ENCODE measurements at regions not wholly inside any gene's neighbourhood (a gene's known extent, or its start where the extent isn't known, plus 50 kb on each side); places are given as distances from the start of the nearest gene placed in this dataset.
"Not testable (repeated sequence)": the region's sequence is repeated elsewhere in the genome, so short reads cannot be mapped to it uniquely, and the experiment has no call there.

DNA sequence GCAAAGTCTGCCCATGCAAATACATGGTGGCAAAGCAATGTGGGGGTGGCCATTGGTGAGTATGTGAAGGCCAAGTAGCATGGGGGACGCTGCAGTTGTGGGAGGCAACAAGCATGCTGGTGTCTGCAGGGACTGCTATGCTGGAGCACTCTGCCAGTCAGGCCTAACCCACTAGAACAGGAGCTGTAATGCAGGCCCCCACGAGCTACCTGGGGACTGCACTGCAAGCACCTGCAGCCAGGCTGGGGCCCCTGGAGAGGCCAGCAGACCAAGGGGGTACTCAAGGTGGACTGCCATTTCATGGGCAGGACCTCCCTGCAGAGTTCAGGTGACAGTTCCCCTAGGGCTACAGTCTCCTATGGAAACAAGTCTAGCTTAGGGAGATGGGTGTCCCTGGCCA is 183.8 kb upstream of the PDE4D start:
- no peak for DNase-seq

DNA sequence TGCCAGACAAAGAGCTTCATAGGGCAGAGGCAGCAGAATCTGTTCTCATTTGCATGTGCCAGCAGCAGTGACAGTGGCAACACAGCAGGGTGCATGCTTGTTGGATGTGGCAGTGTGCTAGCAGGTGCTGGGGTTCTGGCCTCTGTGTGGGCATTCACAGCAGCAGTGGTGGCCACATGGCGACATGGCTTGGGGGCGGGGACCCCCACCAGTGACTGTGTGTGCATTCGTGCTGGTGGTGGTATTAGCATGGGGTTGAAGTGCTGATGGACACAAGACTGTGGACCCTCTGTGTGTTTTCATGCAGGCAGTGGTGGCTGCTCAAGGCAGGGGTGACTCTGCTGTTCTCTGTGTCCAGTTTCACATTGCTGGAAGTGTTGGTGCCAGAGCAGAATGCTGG is 183.2 kb upstream of the PDE4D start:
- no peak for DNase-seq

GRCh38 chr5:60066502-60066901 is 173.0 kb upstream of the PDE4D start:
- DNase-seq, result no peak

- DNase-seq, result no peak
Measured at GRCh38 chr5:60060389-60060788, 166.9 kb upstream of the PDE4D start.

DNA sequence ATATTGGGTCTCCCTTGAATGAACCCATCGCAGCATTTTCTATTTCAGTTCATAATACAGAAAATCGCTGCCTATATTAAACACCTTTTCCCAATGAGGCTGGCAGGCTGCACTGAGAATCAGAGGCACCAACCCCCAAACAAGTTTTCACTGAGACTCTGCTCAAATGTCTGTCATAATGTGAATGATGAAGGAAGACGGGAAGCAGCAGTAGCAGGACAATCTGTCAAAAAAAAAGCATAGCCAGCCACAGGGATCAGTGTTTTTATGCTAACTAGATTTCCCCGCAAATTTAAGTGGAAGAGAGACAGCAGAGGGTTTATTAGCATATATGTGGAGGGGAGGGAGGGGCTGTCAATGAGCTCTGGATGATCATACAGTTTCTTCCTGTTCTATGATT is 162.7 kb upstream of the PDE4D start:
- DNase-seq, result no peak

- no peak for DNase-seq
Measured at GRCh38 chr5:60055168-60055567, 161.6 kb upstream of the PDE4D start.

- not testable (repeated sequence) for DNase-seq
Measured at GRCh38 chr5:60041996-60042664, 148.6 kb upstream of the PDE4D start.

DNA sequence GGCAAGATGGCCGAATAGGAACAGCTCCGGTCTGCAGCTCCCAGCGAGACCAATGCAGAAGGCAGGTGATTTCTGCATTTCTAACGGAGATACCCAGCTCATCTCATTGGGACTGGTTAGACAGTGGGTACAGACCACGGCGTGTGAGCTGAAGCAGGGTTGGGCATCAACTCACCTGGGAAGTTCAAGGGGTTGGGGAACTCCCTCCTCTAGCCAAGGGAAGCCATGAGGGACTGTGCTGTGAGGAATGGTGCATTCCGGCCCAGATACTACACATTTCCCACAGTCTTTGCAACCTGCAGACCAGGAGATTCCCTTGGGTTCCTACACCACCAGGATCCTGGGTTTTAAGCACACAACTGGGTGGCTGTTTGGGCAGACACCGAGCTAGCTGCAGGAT is 148.0 kb upstream of the PDE4D start:
- not testable (repeated sequence) for DNase-seq

DNA sequence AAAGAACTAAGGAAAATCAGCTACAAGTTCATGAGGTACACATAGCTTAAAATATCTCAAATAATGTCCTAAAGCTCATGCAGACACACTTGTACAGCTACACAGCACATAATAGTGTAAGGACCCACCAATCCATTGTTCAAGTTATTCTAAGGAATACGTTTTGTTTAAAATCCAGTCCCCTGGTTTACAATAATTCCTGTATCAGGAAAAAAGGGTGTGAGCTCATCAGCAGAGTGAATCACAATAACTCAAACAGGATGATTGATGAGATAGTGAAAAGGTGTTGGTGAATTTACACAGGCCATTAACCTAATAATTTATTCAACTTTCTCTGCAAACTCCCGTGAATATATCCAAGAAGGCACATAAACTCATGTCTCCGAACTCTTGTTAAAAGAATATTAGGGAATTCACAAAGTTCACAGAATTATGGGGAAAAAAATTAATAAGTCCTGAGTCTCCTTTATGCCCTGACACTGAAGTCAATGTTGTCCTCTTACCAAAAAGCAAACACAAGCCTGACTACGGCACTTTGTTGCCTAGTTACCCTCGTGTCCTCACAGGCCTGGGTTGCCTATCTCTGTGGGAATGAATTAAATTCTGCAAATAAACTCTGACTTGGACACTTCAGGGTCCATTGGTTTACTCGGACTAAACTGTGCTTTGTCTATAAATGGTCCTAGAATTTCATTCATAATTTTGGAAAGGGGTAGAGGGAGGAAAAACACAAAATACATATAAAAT is 142.8 kb upstream of the PDE4D start:
- no peak for DNase-seq

DNA sequence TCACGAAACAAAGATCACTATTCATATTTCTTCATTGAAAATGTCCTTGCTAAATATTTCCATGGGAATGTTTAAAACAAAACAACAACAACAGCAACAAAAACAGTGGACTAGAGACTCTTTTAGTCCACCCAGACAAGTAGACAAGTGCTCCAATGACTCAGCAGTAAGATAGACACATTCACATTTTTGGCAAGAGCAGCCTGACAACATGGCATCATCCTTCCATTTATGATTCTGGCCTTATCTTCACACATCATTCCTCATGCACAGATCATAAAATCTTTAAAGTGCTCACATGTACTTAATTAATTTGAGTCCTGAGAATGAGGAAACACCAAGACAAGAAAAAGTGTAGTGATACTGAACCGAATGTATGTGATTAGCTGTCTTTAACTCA is 132.6 kb upstream of the PDE4D start:
- DNase-seq, result no peak

- DNase-seq, result no peak
Measured at GRCh38 chr5:60024104-60024503, 130.6 kb upstream of the PDE4D start.

- DNase-seq, result no peak
Measured at GRCh38 chr5:60023255-60023654, 129.7 kb upstream of the PDE4D start.

DNA sequence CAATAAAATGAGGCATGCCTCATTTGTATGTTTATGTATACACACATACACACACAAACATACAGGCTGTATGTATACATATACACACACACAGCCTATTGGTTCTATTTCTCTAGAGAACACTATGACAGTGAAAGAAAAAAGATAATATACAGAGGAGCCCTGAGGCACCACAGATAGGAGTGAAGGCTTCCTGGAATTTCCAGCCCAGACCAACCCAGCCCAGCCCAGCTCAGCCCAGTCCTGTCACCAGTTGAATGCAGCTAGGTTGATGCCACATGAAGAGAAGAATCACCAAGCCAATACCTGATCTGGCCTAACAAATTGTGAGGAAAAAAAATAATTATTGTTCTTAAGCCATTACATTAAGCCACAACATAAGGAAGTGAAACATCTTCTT is 126.9 kb upstream of the PDE4D start:
- DNase-seq, result no peak

DNA sequence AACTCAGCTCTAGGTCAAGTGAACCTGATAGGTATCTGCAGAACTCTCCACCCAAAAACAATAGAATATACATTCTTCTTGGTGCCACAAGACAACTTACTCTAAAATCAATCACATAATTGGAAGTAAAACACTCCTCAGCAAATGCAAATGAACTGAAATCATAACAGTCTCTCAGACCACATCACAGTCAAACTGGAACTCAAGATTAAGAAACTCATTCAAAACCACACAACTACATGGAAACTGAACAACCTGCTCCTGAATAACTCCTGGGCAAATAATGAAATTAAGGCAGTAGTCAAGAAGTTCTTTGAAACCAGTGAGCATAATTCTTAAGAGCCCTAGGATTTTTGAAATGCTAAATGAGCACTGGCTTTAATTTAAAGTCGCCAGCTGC is 125.4 kb upstream of the PDE4D start:
- not testable (repeated sequence) for DNase-seq

GRCh38 chr5:60018091-60018490 is 124.6 kb upstream of the PDE4D start:
- DNase-seq, result no peak

DNA sequence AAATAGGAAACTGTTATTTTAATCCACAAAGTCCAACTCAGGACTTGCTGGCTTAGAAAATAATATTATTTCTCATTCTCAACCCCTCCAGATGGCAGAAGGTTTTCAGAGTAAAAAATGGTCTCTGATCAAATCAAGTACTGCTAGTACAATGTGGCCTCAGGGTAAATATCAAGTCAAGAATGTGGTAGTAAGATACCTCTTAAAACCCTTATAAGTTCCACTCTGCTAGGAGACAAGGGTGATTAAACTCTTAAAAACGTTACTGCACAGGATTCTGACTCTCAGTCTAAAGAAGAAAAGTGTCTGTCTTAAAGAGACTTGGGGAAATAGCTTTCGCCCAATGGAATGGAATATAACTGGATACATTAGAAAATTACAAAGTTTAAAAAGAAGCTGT is 120.8 kb upstream of the PDE4D start:
- DNase-seq, result no peak

DNA sequence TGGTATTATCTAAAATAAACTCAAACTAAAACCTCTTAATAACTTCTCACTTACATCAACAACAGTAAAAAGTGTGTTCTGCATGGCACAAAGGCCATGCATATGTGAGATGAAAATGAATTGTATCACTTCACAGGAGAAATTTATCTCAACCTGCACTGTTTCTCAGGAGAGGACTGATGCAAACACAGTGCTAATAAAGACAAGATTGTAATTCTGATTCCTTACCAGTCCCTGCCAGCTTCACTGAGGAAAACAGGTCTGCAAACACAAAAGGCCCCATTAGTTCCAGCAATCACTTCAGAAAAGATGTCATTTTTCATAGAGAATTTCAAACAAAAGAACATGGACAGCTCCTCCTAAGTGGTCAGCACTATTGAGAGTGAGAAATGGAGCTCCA is 117.3 kb upstream of the PDE4D start:
- DNase-seq, result no peak

- no peak for DNase-seq
Measured at GRCh38 chr5:60010328-60010727, 116.8 kb upstream of the PDE4D start.

GRCh38 chr5:60007729-60008128 is 114.2 kb upstream of the PDE4D start:
- DNase-seq, result no peak

- no peak for DNase-seq
Measured at GRCh38 chr5:59999056-59999455, 105.5 kb upstream of the PDE4D start.

- no peak for DNase-seq
Measured at GRCh38 chr5:59992206-59992605, 98.7 kb upstream of the PDE4D start.

DNA sequence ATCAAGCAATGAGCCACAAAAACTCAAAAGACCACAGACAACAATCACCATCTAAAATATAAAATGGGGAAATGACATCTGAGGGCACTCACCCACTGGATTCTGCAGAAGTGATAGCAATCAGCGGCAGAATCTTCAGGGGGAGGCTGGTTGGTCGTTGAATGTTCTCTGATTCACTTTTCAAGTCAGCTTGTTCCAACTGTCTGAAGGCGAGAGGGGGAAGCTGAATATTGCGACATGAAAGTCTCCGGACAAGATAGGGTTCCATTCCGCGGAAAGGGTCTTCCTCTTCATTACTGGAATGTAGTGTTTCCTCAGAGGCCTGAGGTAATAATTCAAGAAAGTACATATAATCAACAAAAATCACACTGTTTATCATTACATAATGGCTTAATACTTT is 94.9 kb upstream of the PDE4D start:
- DNase-seq, result no peak

GRCh38 chr5:59976342-59976741 is 82.8 kb upstream of the PDE4D start:
- no peak for DNase-seq

DNA sequence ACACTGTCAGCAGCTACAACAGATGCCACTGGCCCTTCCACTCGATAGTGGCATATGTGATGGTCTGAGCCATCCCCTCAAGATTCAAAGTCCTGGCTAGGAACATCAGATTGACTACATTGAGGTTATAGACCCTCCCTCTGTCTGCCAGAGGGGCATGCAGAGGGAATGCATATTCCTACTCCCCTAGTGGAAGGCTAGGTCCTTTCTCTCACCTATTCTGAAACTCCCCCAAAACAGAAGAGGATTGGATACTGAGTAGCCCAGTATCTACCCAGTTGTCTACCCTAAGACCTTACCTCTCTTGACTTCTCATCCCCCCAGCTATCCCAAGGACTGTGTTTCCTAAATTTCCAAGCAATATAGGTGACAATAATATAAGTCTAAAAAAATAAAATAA is 78.5 kb upstream of the PDE4D start:
- DNase-seq, result no peak
